Glomerular endothelial cell (primary cell): ENCODE measurements at regions not wholly inside any gene's neighbourhood (a gene's known extent, or its start where the extent isn't known, plus 50 kb on each side); places are given as distances from the start of the nearest gene placed in this dataset.

Source experiments
- DNase-seq: peaks from one replicate; pipeline ENCODE4 v3.0.0-alpha.2; 2011; ENCODE audit warnings: low read depth, low spot score; ENCODE audit errors: extremely low read depth

- no peak for DNase-seq
Observed at GRCh38 chr2:207473931-207474235, 55.9 kb upstream of the CREB1 start.

DNA sequence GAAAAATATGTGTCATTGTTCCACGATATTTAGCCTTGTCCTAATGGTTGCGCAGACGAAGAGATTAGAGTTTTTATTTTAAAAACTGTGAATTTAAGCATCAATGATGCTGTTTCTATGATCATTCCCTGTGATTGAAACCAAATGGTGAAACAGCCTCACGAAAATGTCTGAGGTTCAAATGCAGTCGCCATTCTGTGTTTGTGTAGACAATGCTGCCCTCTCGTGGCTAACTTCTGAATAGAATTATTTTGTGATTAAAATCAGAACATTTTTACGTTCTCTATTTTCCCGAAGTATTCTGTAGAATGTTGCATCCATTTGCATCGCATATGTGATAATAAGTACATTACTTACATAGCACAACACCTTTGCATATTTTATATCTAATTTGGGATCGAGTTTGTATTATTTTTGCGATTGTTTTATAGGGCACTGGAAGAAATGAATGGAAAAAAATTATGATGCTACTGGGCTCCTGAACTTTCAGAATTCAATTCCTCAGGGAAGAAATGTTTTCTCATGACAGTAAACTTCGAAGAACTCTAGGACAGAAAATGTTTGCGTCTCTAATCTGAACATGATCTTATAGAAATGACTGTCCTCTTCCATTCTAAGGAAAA is 54.8 kb upstream of the CREB1 start:
- DNase-seq = peak; percentile 56

GRCh38 chr2:207475546-207475945 is 54.2 kb upstream of the CREB1 start:
- no peak for DNase-seq

DNA sequence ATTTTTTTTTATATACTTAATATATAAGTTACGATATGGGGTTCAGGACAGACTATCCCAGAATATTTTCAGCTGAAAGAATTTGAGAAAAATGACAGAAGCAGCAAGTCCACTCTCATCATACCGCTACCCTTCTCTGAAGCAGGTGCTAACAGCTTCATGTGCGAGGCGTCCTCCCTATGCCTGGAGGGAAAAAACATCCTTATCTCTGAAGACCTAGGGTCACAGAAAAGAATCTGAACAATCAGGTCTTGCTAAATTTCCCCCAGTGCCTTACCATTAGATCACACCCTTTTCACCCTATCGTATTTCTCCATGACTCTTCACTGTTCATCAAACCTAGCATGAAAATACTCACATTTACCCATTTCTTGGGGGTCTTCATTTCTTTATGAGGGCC is 51.9 kb upstream of the CREB1 start:
- DNase-seq = no peak

DNA sequence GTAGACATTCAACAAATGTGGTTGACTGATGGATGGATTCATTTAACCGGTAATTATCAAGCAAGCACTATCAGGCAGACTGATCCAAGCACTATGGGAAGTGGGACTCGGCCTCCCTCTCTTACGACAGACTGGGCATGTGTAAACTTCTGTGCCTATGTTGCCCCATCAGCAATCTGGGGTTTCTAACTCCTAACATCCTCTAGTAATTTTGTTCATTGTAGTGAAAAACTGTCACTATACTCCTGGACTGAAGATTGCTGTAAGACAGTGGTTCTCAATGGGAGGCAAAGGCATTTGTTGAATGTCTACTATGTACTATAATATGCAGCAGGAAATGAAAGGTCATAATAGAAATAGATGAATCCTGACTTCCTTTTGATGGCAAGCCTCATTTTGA is 51.2 kb upstream of the CREB1 start:
- no peak for DNase-seq

DNA sequence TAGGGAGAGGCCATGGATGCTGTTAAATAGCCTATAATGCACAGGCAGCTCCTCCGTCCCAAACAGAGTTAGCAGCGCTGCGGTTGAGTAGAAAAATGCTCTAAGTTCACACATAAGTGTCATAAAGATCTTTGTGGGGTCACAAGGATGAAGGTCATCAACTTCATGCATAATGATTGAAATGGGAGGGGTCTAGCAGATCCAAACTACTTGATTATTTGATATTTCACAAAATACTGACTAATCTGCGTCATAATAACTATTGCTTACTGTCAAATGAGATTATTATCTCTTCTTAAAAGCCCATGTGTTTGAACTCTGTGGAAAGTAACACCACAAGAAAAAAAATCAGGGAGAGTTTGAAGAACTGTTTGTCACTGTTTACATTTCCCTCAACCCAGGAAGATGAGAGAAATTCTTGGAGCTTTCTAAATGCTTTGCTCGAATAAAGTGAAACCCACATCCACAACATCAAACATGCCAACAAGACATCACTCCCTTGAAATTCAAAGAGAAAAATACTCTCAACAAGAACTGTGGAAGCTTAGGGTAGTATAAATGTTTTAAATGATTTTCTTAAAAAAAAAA is 50.5 kb upstream of the CREB1 start:
- no peak for DNase-seq
